ENCODE measurements at regions not wholly inside any gene's neighbourhood (a gene's known extent, or its start where the extent isn't known, plus 50 kb on each side); places are given as distances from the start of the nearest gene placed in this dataset.

- Histone ChIP-seq H3K9me3 (replicated peaks; ENCODE audit: control insufficient read depth, insufficient read depth, low read depth, low read length) (no peaks in the 10 kb centered on the region), H4K20me1 (replicated peaks; ENCODE audit: control insufficient read depth, insufficient read depth, low read length) (no peaks in the 10 kb centered on the region), H3K4me2 (ENCODE audit: insufficient read depth, low read length) (no peak overlapping the region), H3K4me3 (no peak overlapping the region), H3K79me2 (ENCODE audit: control insufficient read depth, insufficient read depth, low read length) (no peaks in the 10 kb centered on the region), H3K27me3 (ENCODE audit: control insufficient read depth in 2 of 2, insufficient read depth in 2 of 2, low read length in 2 of 2) (peaks cover 5 to 30% of the 10 kb centered on the region in 2 experiments), H3K36me3 (ENCODE audit: control insufficient read depth, insufficient read depth, low read length) (no peaks in the 10 kb centered on the region), H3K4me1 (replicated peaks in 1 of 2; ENCODE audit: control insufficient read depth in 2 of 2, insufficient read depth in 2 of 2, low read length in 2 of 2) (no peaks in the 10 kb centered on the region), H3K27ac (ENCODE audit: extremely low read depth, low read depth, low read length) (no peak overlapping the region), H3K9me1 (ENCODE audit: control insufficient read depth, insufficient read depth, low read length) (no peaks in the 10 kb centered on the region), H3K9ac (ENCODE audit: insufficient read depth in 1 of 2, low read depth in 2 of 2, low read length in 2 of 2) (no peak overlapping the region), H2AFZ (ENCODE audit: low read depth, low read length) (no peak overlapping the region)
- intact Hi-C loops (cut with micrococcal nuclease) (no loop called here), in situ Hi-C loops (cut with MboI) (no loop called here)
- ChIA-PET CTCF (ENCODE audit: low intra/inter-chr PET ratio) (no interaction called here), POLR2A (no interaction called here)
- TF ChIP-seq THRA (IDR thresholded peaks at IDR 0.05) (no peak), DACH1 (IDR thresholded peaks at IDR 0.05; ENCODE audit: partially characterized antibody) (no peak), SETDB1 (IDR thresholded peaks at IDR 0.05; ENCODE audit: low read length) (no peak), CEBPB (tag; IDR thresholded peaks at IDR 0.05) (no peak), RBM14 (IDR thresholded peaks at IDR 0.05; ENCODE audit: borderline replicate concordance, insufficient read depth, low read depth, low read length) (no peak)
- no peak for DNase-seq (ENCODE audit: extremely low read depth in 1 of 4, low spot score in 3 of 4)
- ATAC-seq = no peak
- no TSS peak for BruUV-seq (replicated peaks)
- no peak for FAIRE-seq
- WGBS (ENCODE audit: insufficient coverage, low coverage, missing lambda C conversion rate) = 1% methylated on average over 5 of the region's 5 CpGs
Observed at GRCh38 chr2:60633615-60634014, 80.2 kb upstream of the BCL11A start.

DNA sequence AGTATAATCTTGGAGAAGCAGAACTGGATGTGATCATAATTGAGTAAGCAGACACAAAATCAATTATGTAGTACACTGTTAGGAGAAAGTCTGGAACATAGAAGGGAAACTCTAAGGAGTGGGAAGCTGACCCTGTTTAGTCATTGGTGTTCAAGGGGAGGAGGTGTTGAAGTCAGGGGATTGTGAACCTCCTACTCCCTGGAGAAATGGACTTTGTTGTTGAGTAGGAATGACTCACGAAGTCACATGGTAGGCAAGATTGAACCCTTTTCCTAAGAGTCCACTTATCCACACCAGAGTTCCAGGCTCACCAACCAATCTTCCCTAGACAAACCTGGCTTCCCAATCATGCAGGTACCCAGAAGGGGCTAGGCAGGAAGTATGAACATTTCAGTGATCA is 81.0 kb upstream of the BCL11A start:
- Histone ChIP-seq H3K4me2 (ENCODE audit: insufficient read depth, low read length) (no peak overlapping the region), H3K4me3 (no peak overlapping the region), H4K20me1 (replicated peaks; ENCODE audit: control insufficient read depth, insufficient read depth, low read length) (no peaks in the 10 kb centered on the region), H3K9me3 (replicated peaks; ENCODE audit: control insufficient read depth, insufficient read depth, low read depth, low read length) (no peaks in the 10 kb centered on the region), H3K79me2 (ENCODE audit: control insufficient read depth, insufficient read depth, low read length) (no peaks in the 10 kb centered on the region), H3K36me3 (ENCODE audit: control insufficient read depth, insufficient read depth, low read length) (no peaks in the 10 kb centered on the region), H3K9me1 (ENCODE audit: control insufficient read depth, insufficient read depth, low read length) (no peaks in the 10 kb centered on the region), H3K9ac (ENCODE audit: insufficient read depth in 1 of 2, low read depth in 2 of 2, low read length in 2 of 2) (no peak overlapping the region), H3K4me1 (replicated peaks in 1 of 2; ENCODE audit: control insufficient read depth in 2 of 2, insufficient read depth in 2 of 2, low read length in 2 of 2) (no peaks in the 10 kb centered on the region), H3K27ac (ENCODE audit: extremely low read depth, low read depth, low read length) (no peak overlapping the region), H2AFZ (ENCODE audit: low read depth, low read length) (no peak overlapping the region), H3K27me3 (ENCODE audit: control insufficient read depth in 2 of 2, insufficient read depth in 2 of 2, low read length in 2 of 2) (peaks cover 5 to 36% of the 10 kb centered on the region in 2 experiments)
- ATAC-seq = no peak
- ChIA-PET CTCF (ENCODE audit: low intra/inter-chr PET ratio) (no interaction called here), POLR2A (interaction anchor here (0.6 to 0.8 kb wide), 2 partner anchors 18 to 361 kb away, joined by 3 read pairs; no protein-coding TSS in a partner anchor)
- in situ Hi-C loops (cut with MboI) (no loop called here), intact Hi-C loops (cut with micrococcal nuclease) (no loop called here)
- no peak for FAIRE-seq
- TF ChIP-seq DNMT1 (IDR thresholded peaks at IDR 0.05) (no peak), PML (IDR thresholded peaks at IDR 0.05; ENCODE audit: low read length) (no peak), RBFOX2 (IDR thresholded peaks at IDR 0.05; ENCODE audit: low read depth, low read length) (no peak)
- DNase-seq (ENCODE audit: extremely low read depth in 1 of 4, low spot score in 3 of 4) = no peak
- BruUV-seq (replicated peaks) = no TSS peak
- WGBS (ENCODE audit: insufficient coverage, low coverage, missing lambda C conversion rate) = 0% methylated on average over 1 of the region's 1 CpG

Data from K562 (cell line).